OCI-LY7 (cell line): ENCODE measurements at regions not wholly inside any gene's neighbourhood (a gene's known extent, or its start where the extent isn't known, plus 50 kb on each side); places are given as distances from the start of the nearest gene placed in this dataset.

Experiments
- BruUV-seq: library from RNA; stranded (reverse); fragments of 400-500 nt; replicated peaks from 2 replicates; lab custom pipeline; 2021; lab: Mats Ljungman, UMichigan
- CTCF ChIA-PET: fragments of 300-600 bp; sonication (Branson Sonifier 250); formaldehyde crosslinking; loops from one replicate; lab custom pipeline; 2022; ENCODE audit warnings: antibody characterized with exemption; ENCODE audit not compliant: unreplicated experiment; lab: Charles Lee
- POLR2A ChIA-PET: fragments of 300-600 bp; sonication (Branson Sonifier 250); formaldehyde crosslinking; loops from one replicate; lab custom pipeline; 2022; ENCODE audit warnings: antibody characterized with exemption; lab: Charles Lee
- DNase-seq: peaks from one replicate; pipeline ENCODE4 v3.0.0-alpha.2; 2015; ENCODE audit warnings: low spot score
- H2AFZ ChIP-seq: fragments of 200-600 bp; sonication (generic), shearing (Covaris generic); 2 replicates; pipeline ENCODE4 v1.6.1; 2014; ENCODE audit warnings: mild to moderate bottlenecking, antibody characterized with exemption, low read length, moderate library complexity
- H3K27ac ChIP-seq: fragments of 200-600 bp; sonication (generic); 2 replicates; pipeline ENCODE4 v1.5.1; 2014; ENCODE audit warnings: mixed run types, low read depth, mild to moderate bottlenecking, moderate library complexity, low read length, inconsistent platforms; ENCODE audit not compliant: poor library complexity, severe bottlenecking
- H3K36me3 ChIP-seq: fragments of 200-600 bp; sonication (generic); 2 replicates; pipeline ENCODE4 v1.6.1; 2014; ENCODE audit warnings: mild to moderate bottlenecking, antibody characterized with exemption, low read length, moderate library complexity, mixed read lengths; ENCODE audit not compliant: insufficient read depth
- H3K4me1 ChIP-seq: fragments of 200-600 bp; sonication (generic); 2 replicates; pipeline ENCODE4 v1.5.1; 2014; ENCODE audit warnings: mild to moderate bottlenecking, low read length; ENCODE audit not compliant: insufficient read depth, poor library complexity, severe bottlenecking
- H3K4me2 ChIP-seq: fragments of 200-600 bp; sonication (generic); 2 replicates; pipeline ENCODE4 v1.6.1; 2014; ENCODE audit warnings: mild to moderate bottlenecking, low read length
- H3K4me3 ChIP-seq: fragments of 200-600 bp; sonication (generic); 2 replicates; pipeline ENCODE4 v1.5.1; 2014; ENCODE audit warnings: mild to moderate bottlenecking, low read depth, low read length; ENCODE audit not compliant: poor library complexity, severe bottlenecking
- H3K79me2 ChIP-seq: fragments of 200-600 bp; sonication (generic); 2 replicates; pipeline ENCODE4 v1.6.1; 2016; ENCODE audit warnings: low read depth, mild to moderate bottlenecking, low read length, moderate library complexity, mixed read lengths; ENCODE audit not compliant: insufficient read depth
- H3K9me2 ChIP-seq: fragments of 200-600 bp; sonication (generic); 2 replicates; pipeline ENCODE4 v1.6.1; 2016; ENCODE audit warnings: mild to moderate bottlenecking, low read length, mixed read lengths; ENCODE audit not compliant: insufficient read depth
- H3K9me3 ChIP-seq: fragments of 200-600 bp; sonication (generic); 2 replicates; pipeline ENCODE4 v1.6.1; 2014; ENCODE audit warnings: mild to moderate bottlenecking, mixed run types, low read length, mixed read lengths
- H4K20me1 ChIP-seq: fragments of 200-600 bp; sonication (generic); 2 replicates; pipeline ENCODE4 v1.6.1; 2014; ENCODE audit warnings: mild to moderate bottlenecking, antibody characterized with exemption, low read length, moderate library complexity, mixed read lengths; ENCODE audit not compliant: insufficient read depth
- EZH2phosphoT487 ChIP-seq: fragments of 200-600 bp; sonication (generic); IDR thresholded peaks from 2 replicates; pipeline ENCODE4 v1.6.1; 2018; ENCODE audit warnings: low read depth, borderline replicate concordance, mild to moderate bottlenecking, mixed run types, antibody characterized with exemption, low read length, moderate library complexity, mixed read lengths
- intact Hi-C: fragments of 100-400 bp; cut with micrococcal nuclease; formaldehyde crosslinking; loops from one replicate; pipeline ENCODE4 v1.10.0; 2022; ENCODE audit not compliant: unreplicated experiment
- TF ChIP-seq, protein P1 (sequence below): fragments of 200-600 bp; sonication (generic); conservative IDR thresholded peaks from 2 replicates; pipeline ENCODE4 v1.5.1; 2014; ENCODE audit warnings: mild to moderate bottlenecking, antibody characterized with exemption, low read length, moderate library complexity, mixed read lengths

DNA sequence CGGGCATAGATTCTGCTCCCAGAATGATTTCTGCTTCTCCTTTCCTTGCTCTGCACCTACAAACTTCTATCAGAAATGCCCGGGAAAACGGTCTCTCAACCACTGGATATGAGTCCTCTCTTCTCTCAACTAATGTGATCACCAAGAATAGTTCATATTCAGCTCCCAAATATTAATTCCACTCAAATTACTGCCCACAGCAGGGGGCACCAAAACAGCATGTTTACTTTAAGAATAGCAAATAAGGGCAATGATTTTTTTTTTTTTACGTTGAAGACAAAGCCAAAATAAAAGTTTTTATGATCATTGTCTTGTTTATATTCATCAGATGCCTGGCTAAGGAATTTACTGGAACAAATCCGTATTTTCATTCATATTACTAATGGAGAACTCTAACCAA, 94.9 kb upstream of the PRSS1 start:
- CTCF ChIA-PET, result no interaction called here
- Histone ChIP-seq H2AFZ (no peak overlapping the region), H4K20me1 (no peaks in the 10 kb centered on the region), H3K4me2 (no peak overlapping the region), H3K27ac (no peak overlapping the region), H3K4me3 (no peak overlapping the region), H3K9me2 (no peaks in the 10 kb centered on the region), H3K79me2 (no peaks in the 10 kb centered on the region), H3K36me3 (no peaks in the 10 kb centered on the region), H3K9me3 (no peaks in the 10 kb centered on the region), H3K4me1 (no peaks in the 10 kb centered on the region)
- no TSS peak for BruUV-seq
- TF ChIP-seq, protein P1, sequence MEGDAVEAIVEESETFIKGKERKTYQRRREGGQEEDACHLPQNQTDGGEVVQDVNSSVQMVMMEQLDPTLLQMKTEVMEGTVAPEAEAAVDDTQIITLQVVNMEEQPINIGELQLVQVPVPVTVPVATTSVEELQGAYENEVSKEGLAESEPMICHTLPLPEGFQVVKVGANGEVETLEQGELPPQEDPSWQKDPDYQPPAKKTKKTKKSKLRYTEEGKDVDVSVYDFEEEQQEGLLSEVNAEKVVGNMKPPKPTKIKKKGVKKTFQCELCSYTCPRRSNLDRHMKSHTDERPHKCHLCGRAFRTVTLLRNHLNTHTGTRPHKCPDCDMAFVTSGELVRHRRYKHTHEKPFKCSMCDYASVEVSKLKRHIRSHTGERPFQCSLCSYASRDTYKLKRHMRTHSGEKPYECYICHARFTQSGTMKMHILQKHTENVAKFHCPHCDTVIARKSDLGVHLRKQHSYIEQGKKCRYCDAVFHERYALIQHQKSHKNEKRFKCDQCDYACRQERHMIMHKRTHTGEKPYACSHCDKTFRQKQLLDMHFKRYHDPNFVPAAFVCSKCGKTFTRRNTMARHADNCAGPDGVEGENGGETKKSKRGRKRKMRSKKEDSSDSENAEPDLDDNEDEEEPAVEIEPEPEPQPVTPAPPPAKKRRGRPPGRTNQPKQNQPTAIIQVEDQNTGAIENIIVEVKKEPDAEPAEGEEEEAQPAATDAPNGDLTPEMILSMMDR, result peak; percentile 75
- no peak for TF ChIP-seq EZH2phosphoT487
- peak; percentile 17 for DNase-seq
- POLR2A ChIA-PET, result no interaction called here
- intact Hi-C loops, result loop anchor here (1.0 kb wide), 1 partner anchor 129 kb away; no protein-coding TSS in a partner anchor

DNA sequence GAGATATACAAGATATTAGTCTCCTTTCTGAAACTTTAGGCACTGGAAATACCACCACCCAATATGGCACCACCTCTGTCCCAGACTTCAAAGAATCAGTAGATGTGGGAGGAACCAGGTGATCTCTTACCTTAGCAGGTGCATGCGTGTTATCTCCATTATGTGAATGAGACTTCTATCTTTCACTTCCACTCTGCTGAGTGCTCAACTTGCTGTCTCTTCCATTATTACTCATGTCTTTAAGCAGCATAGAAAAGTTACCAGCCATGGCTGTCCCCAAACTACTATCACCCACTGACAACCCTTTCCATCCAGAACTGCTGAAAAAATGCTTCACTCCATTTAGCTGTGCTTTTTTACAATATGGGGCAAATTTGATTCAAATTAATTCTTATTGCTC, 101.5 kb upstream of the PRSS1 start:
- H3K79me2 ChIP-seq, result no peaks in the 10 kb centered on the region
- H3K4me1 ChIP-seq, result no peaks in the 10 kb centered on the region

More for the DNA sequence above, 101.5 kb upstream of the PRSS1 start:
- Histone ChIP-seq H3K9me3 (no peaks in the 10 kb centered on the region), H3K27ac (no peak overlapping the region), H4K20me1 (no peaks in the 10 kb centered on the region), H3K36me3 (no peaks in the 10 kb centered on the region), H2AFZ (no peak overlapping the region), H3K9me2 (no peaks in the 10 kb centered on the region), H3K4me2 (no peak overlapping the region), H3K4me3 (no peak overlapping the region)
- intact Hi-C loops, result no loop called here
- DNase-seq, result no peak
- ChIA-PET CTCF (no interaction called here), POLR2A (no interaction called here)
- BruUV-seq, result no TSS peak
- TF ChIP-seq, protein P1, result no peak
- TF ChIP-seq EZH2phosphoT487, result no peak
